Sigmoid colon (tissue), 6 donors: ENCODE measurements at regions not wholly inside any gene's neighbourhood (a gene's known extent, or its start where the extent isn't known, plus 50 kb on each side); places are given as distances from the start of the nearest gene placed in this dataset.

Experiments
- DNase-seq: peaks from one replicate; pipeline ENCODE4 v3.0.0-alpha.2; 2019
- H3K27ac ChIP-seq, 4 donors: fragments of 200-600 bp; sonication (generic); one replicate each; pipeline ENCODE4 v1.5.1; 2016 to 2019; ENCODE audit warnings: mild to moderate bottlenecking in 1 of 4
- H3K27me3 ChIP-seq, 3 donors: fragments of 200-600 bp; sonication (generic); one replicate each; pipeline ENCODE4 v1.5.1; 2019; ENCODE audit warnings: mild to moderate bottlenecking in 1 of 3
- H3K36me3 ChIP-seq, 4 donors: fragments of 200-600 bp; sonication (generic); one replicate each; pipeline ENCODE4 v1.5.1; 2016 to 2019
- H3K4me1 ChIP-seq, 4 donors: fragments of 200-600 bp; sonication (generic); one replicate each; pipeline ENCODE4 v1.5.1; 2017 to 2019
- H3K4me3 ChIP-seq, 4 donors: fragments of 200-600 bp; sonication (generic); one replicate each; pipeline ENCODE4 v1.5.1; 2017 to 2019; ENCODE audit warnings: mild to moderate bottlenecking in 2 of 4, moderate library complexity in 1 of 4
- H3K9me3 ChIP-seq, 4 donors: fragments of 200-600 bp in 3 of 4; sonication (generic) in 3 of 4; one replicate each; pipeline versions ENCODE4 v1.5.1 to v1.6.1; 2013 to 2019
- EP300 ChIP-seq, 4 donors: sonication (generic); formaldehyde crosslinking; IDR thresholded peaks; one replicate each; pipeline ENCODE4 v1.6.1; 2017; ENCODE audit warnings: antibody characterized with exemption in 4 of 4
- POLR2A ChIP-seq, 2 donors: fragments of 450-650 bp; IDR thresholded peaks; one replicate each; pipeline ENCODE4 v1.6.1; 2016; ENCODE audit warnings: antibody characterized with exemption in 2 of 2, mild to moderate bottlenecking in 2 of 2, moderate library complexity in 2 of 2
- POLR2AphosphoS5 ChIP-seq, 4 donors: sonication (generic); formaldehyde crosslinking; IDR thresholded peaks; one replicate each; pipeline ENCODE4 v1.6.1; 2017; ENCODE audit warnings: antibody characterized with exemption in 4 of 4
- WGBS, 2 donors: extraction: QIAGEN DNeasy Blood & Tissue Kit; methylation state at CpG; one replicate each; pipeline ENCODE4 v1.1.7; 2013; 5-methylcytosine and 5-hydroxymethylcytosine counted together
- intact Hi-C: fragments of 100-400 bp; cut with DNase I; formaldehyde crosslinking; loops from one replicate; pipeline ENCODE4 v1.15.1; 2023
- TF ChIP-seq, protein P1 (sequence below), 4 experiments: fragments of 450-650 bp in 3 of 4; fragments of 200-600 bp in 1 of 4; IDR thresholded peaks; one replicate each; pipeline ENCODE4 v1.5.1; 2016 to 2019; ENCODE audit warnings: antibody characterized with exemption in 4 of 4, mild to moderate bottlenecking in 3 of 4, moderate library complexity in 2 of 4
- donor health status: healthy with polysubstance abuse.
- donor health status: healthy.

DNA sequence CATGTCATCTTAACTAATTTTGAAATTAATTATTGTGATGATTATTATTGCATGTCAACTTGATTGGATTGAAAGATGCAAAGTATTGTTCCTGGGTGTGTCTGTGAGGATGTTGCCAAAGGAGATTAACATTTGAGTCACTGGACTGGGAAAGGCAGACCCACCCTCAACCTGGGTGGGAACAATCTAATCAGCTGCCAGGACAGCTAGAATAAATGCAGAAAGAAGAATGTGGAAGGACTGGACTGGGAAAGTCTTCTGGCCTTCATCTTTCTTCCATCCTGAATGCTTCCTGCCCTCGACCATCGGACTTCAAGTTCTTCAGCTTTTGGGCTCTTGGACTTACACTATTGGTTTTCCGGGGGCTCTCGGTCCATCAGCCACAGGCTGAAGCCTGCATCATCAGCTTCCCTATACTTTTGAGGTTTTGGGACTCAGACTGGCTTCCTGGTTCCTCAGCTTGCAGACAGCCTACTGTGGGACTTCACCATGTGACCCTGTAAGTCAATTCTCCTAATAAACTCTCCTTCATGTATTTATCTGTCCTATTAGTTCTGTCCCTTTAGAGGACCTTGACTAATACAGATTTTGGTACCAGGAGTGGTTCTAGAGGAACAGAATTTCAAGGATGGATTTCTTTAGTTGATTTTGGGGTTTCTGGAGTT, 959.8 kb downstream of the ANKRD7 start:
- DNase-seq, result no peak
- whole genome bisulfite sequencing, 2 donors, result 86 to 89% methylated on average over 4 of the region's 4 CpGs
- Histone ChIP-seq H3K4me1 (no peaks in the 10 kb centered on the region), H3K4me3 (no peak overlapping the region), H3K9me3 (peaks cover 0 to 4% (median 0%) of the 10 kb centered on the region in 4 donors), H3K36me3 (no peaks in the 10 kb centered on the region), H3K27me3 (no peaks in the 10 kb centered on the region), H3K27ac (no peak overlapping the region)
- TF ChIP-seq POLR2A (IDR thresholded peaks at IDR 0.05) (no peak), POLR2AphosphoS5 (IDR thresholded peaks at IDR 0.05) (no peak), EP300 (IDR thresholded peaks at IDR 0.05) (no peak)
- TF ChIP-seq, protein P1, sequence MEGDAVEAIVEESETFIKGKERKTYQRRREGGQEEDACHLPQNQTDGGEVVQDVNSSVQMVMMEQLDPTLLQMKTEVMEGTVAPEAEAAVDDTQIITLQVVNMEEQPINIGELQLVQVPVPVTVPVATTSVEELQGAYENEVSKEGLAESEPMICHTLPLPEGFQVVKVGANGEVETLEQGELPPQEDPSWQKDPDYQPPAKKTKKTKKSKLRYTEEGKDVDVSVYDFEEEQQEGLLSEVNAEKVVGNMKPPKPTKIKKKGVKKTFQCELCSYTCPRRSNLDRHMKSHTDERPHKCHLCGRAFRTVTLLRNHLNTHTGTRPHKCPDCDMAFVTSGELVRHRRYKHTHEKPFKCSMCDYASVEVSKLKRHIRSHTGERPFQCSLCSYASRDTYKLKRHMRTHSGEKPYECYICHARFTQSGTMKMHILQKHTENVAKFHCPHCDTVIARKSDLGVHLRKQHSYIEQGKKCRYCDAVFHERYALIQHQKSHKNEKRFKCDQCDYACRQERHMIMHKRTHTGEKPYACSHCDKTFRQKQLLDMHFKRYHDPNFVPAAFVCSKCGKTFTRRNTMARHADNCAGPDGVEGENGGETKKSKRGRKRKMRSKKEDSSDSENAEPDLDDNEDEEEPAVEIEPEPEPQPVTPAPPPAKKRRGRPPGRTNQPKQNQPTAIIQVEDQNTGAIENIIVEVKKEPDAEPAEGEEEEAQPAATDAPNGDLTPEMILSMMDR (IDR thresholded peaks at IDR 0.05), result no peak
- intact Hi-C loops, result no loop called here

DNA sequence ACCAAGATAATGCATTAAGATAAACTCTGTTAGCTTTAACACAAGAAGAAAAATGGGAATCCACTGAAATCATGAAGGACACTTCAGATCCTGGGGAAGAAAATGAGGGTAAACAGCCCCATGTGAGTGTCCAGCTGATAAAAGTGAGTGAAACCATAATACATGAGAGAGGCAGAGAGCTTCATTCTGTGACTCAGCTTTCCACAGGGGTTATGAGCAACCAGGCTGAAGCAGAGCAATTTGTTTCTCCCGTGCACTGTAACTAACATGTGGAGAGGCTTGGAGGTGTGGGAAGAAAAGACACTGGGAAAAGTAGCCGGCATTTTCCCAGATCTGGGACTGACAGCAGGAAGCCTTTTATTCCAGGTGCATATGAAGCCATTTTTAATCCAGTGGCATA, 971.7 kb downstream of the ANKRD7 start:
- Histone ChIP-seq H3K9me3 (no peaks in the 10 kb centered on the region), H3K27ac (no peak overlapping the region), H3K36me3 (no peaks in the 10 kb centered on the region), H3K27me3 (no peaks in the 10 kb centered on the region), H3K4me1 (no peaks in the 10 kb centered on the region), H3K4me3 (no peak overlapping the region)
- no peak for DNase-seq
- intact Hi-C loops, result no loop called here
- 76 to 83% methylated on average over 2 of the region's 2 CpGs for WGBS, 2 donors
- TF ChIP-seq POLR2AphosphoS5 (IDR thresholded peaks at IDR 0.05), result no peak
- no peak for TF ChIP-seq POLR2A (IDR thresholded peaks at IDR 0.05)
- no peak for TF ChIP-seq EP300 (IDR thresholded peaks at IDR 0.05)
- TF ChIP-seq, protein P1 (IDR thresholded peaks at IDR 0.05), result no peak

DNA sequence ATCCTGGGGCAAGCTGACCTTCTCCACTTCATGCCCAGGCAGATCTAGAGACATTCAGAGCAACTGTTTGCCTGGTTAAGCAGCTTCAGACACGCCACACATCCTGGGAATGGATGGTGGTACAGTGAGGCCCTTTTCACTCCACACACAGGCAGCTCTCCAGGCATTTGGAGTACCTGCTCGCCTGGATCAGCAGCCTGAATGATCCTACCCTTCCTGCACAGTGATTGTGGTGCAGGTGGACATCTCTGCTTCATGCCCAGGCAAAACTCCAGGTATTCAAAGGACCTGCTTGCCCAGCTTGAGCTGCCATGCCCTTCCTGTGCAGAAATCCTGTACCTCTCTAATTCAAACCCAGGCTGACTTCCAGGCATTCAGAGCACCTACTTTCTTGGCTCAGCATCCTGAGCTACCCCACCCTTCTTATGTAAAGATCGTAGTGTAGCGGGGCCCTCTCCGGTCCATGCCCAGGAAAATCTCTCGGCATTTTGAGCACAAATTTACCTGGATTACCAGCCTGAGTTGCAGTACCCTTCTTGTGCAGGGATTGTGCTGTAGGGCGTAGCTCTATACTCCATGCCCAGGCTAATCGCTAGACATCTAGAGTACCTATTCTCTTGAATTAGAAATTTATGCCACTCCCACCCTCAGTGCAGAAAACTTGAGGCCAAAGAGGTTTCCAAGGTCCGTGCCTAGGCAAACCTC, 972.8 kb downstream of the ANKRD7 start:
- intact Hi-C loops, result no loop called here
- DNase-seq, result no peak
- Histone ChIP-seq H3K27me3 (no peaks in the 10 kb centered on the region), H3K36me3 (no peaks in the 10 kb centered on the region), H3K4me3 (no peak overlapping the region), H3K27ac (no peak overlapping the region), H3K9me3 (no peaks in the 10 kb centered on the region), H3K4me1 (no peaks in the 10 kb centered on the region)
- 60 to 82% methylated on average over 9 of the region's 9 CpGs for WGBS, 2 donors
- TF ChIP-seq, protein P1 (IDR thresholded peaks at IDR 0.05), result no peak
- TF ChIP-seq POLR2AphosphoS5 (IDR thresholded peaks at IDR 0.05) (no peak), EP300 (IDR thresholded peaks at IDR 0.05) (no peak), POLR2A (IDR thresholded peaks at IDR 0.05) (no peak)

DNA sequence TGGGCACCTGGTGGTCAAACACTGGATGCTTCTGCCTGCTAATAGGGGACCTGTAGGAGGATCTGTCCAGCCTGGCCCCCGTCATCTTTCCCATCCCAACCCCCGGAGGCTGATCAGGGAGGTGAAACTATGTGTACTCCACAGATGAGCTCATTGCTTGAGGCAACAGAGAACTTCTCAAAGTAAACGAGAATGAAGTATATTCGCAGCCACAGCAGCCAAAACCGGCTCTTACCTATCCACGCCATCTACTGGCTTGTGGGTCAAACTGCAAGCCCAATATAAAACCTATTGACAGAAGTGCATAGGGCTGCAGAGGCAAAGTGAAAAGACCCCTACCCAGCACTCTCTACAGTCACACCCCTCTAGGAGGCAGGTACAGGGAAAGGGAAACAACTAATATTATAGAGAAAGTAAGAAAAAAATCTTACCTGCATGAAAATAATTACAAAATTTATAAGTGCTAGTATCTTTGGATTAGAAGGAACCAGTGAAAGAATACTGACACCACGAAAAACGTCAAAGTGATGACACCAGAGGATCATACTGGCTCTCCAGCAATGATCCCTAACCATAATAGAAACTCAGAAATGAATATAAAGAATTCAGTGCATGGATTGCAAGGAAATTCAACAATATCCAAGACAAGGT, 973.5 kb downstream of the ANKRD7 start:
- no peak for TF ChIP-seq POLR2A (IDR thresholded peaks at IDR 0.05)
- TF ChIP-seq, protein P1 (IDR thresholded peaks at IDR 0.05), result peak in 1 of 4 experiments; percentile 19
- 12 to 29% methylated on average over 8 of the region's 8 CpGs for WGBS, 2 donors
- intact Hi-C loops, result no loop called here

More for the DNA sequence above, 973.5 kb downstream of the ANKRD7 start:
- H3K4me3 ChIP-seq, result no peak overlapping the region
- no peaks in the 10 kb centered on the region for H3K4me1 ChIP-seq
- H3K9me3 ChIP-seq, result no peaks in the 10 kb centered on the region
- DNase-seq, result no peak
- no peaks in the 10 kb centered on the region for H3K27me3 ChIP-seq
- no peaks in the 10 kb centered on the region for H3K36me3 ChIP-seq
- no peak overlapping the region for H3K27ac ChIP-seq
